ENCODE measurements at regions not wholly inside any gene's neighbourhood (a gene's known extent, or its start where the extent isn't known, plus 50 kb on each side); places are given as distances from the start of the nearest gene placed in this dataset.

DNA sequence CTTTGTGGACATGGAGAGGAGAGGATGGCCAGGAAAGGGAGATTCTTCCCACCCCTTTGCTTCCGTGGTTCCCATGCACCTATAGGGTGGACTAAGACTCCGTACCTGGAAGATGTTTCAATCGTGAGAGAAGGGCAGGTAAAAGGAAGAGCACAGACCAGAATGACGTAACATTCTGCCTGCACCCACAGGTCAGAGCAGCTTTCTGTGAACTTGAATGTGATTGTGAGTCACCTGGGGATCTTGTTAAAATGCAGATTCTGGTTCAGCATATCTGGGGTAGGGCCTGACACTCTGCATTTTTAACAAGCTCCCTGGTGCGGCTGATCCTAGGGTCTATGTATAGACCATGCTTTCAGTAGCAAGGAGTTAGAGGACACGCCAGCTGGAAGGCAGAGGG lies 164.1 kb upstream of the SGK1 start:
- TF ChIP-seq CTCF (IDR thresholded peaks at IDR 0.05; ENCODE audit: low read length) (no peak), EZH2 (optimal IDR thresholded peaks at IDR 0.05; ENCODE audit: low read depth, low read length) (no peak), EZH2phosphoT487 (IDR thresholded peaks at IDR 0.05; ENCODE audit: low read length) (no peak)
